ENCODE measurements at regions not wholly inside any gene's neighbourhood (a gene's known extent, or its start where the extent isn't known, plus 50 kb on each side); places are given as distances from the start of the nearest gene placed in this dataset.

DNA sequence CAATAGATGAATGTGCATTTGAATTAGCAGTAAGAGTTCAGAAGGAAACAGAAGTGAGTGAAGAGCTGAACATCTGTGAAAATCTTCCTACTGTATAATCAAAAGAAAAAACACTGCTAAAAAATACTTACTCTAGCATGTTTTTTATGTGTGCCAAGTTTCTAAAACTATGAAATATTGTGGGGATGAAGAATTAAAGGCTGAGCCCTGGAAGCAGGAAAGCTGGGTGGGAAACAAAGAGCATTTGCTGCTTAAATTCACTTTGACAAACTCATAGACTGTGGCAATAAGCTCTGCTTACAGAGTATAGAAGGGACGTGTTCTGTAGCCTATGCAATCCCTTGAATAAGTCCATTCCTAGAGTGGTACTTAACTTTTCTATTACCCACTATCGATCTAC, 261.7 kb downstream of the ANKRD50 start:
- TF ChIP-seq EZH2phosphoT487 (IDR thresholded peaks at IDR 0.05; ENCODE audit: borderline replicate concordance, low read length), result no peak
- TF ChIP-seq, protein P1, sequence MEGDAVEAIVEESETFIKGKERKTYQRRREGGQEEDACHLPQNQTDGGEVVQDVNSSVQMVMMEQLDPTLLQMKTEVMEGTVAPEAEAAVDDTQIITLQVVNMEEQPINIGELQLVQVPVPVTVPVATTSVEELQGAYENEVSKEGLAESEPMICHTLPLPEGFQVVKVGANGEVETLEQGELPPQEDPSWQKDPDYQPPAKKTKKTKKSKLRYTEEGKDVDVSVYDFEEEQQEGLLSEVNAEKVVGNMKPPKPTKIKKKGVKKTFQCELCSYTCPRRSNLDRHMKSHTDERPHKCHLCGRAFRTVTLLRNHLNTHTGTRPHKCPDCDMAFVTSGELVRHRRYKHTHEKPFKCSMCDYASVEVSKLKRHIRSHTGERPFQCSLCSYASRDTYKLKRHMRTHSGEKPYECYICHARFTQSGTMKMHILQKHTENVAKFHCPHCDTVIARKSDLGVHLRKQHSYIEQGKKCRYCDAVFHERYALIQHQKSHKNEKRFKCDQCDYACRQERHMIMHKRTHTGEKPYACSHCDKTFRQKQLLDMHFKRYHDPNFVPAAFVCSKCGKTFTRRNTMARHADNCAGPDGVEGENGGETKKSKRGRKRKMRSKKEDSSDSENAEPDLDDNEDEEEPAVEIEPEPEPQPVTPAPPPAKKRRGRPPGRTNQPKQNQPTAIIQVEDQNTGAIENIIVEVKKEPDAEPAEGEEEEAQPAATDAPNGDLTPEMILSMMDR (IDR thresholded peaks at IDR 0.05; ENCODE audit: low read depth, low read length, poor library complexity, severe bottlenecking), result no peak

Measured in DOHH2 (cell line).